ENCODE measurements at regions not wholly inside any gene's neighbourhood (a gene's known extent, or its start where the extent isn't known, plus 50 kb on each side); places are given as distances from the start of the nearest gene placed in this dataset.
"Not testable (repeated sequence)": the region's sequence is repeated elsewhere in the genome, so short reads cannot be mapped to it uniquely, and the experiment has no call there.

DNA sequence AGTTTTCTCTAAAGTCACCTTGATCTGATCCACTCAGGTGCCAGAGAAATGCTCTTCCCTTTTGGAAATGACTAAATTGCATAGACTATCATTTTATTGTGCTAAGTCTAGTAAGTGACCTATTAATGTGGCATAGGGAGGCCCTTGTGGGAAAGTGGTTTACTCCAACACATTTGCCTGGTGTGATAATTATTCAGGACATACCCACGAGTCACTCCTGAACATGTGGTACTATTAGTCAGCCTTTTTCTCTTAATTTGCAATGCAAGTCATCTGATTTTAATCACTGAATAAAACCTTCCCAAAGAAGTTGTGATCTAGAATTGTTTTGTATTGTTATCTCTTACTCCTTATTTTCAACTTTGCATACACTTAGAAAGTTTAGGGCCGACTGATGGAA is 148.7 kb downstream of the OR4C45 start (continued):
- TF ChIP-seq, protein P1, sequence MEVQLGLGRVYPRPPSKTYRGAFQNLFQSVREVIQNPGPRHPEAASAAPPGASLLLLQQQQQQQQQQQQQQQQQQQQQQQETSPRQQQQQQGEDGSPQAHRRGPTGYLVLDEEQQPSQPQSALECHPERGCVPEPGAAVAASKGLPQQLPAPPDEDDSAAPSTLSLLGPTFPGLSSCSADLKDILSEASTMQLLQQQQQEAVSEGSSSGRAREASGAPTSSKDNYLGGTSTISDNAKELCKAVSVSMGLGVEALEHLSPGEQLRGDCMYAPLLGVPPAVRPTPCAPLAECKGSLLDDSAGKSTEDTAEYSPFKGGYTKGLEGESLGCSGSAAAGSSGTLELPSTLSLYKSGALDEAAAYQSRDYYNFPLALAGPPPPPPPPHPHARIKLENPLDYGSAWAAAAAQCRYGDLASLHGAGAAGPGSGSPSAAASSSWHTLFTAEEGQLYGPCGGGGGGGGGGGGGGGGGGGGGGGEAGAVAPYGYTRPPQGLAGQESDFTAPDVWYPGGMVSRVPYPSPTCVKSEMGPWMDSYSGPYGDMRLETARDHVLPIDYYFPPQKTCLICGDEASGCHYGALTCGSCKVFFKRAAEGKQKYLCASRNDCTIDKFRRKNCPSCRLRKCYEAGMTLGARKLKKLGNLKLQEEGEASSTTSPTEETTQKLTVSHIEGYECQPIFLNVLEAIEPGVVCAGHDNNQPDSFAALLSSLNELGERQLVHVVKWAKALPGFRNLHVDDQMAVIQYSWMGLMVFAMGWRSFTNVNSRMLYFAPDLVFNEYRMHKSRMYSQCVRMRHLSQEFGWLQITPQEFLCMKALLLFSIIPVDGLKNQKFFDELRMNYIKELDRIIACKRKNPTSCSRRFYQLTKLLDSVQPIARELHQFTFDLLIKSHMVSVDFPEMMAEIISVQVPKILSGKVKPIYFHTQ (CRISPR knock-in tag; IDR thresholded peaks at IDR 0.05), result no peak
- no peak for TF ChIP-seq JAZF1 (CRISPR knock-in tag; IDR thresholded peaks at IDR 0.05)

DNA sequence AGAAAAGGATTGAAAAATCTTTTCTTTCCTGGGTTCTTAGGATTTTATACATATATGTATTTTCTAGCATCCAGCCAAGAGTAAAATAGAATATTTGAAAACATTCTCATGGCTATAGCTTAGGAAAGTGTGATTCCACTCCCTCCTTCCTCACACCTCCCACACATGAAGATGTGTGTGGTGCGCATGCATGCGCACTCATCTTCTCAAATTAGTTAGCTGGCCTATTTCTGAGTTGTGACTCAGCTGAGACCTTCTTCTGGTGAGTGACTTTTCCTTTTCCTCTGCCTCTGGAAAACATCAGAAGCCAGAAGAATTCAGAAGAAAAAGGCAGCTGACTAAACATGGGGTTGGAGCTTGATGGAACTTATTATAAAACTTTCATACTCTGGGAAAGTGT is 149.8 kb downstream of the OR4C45 start:
- H3K4me1 Mint-ChIP-seq, result no peaks in the 10 kb centered on the region
- ChIA-PET POLR2A (no interaction called here), CTCF (no interaction called here)
- H3K36me3 Mint-ChIP-seq, result peaks cover 60% of the 10 kb centered on the region
- DNase-seq (ENCODE audit: low spot score) (no peak), ATAC-seq (no peak)
- no peak overlapping the region for H3K4me3 Mint-ChIP-seq
- peaks cover 62% of the 10 kb centered on the region for H3K9me3 Mint-ChIP-seq
- no peak overlapping the region for H3K27ac Mint-ChIP-seq
- TF ChIP-seq, protein P2, sequence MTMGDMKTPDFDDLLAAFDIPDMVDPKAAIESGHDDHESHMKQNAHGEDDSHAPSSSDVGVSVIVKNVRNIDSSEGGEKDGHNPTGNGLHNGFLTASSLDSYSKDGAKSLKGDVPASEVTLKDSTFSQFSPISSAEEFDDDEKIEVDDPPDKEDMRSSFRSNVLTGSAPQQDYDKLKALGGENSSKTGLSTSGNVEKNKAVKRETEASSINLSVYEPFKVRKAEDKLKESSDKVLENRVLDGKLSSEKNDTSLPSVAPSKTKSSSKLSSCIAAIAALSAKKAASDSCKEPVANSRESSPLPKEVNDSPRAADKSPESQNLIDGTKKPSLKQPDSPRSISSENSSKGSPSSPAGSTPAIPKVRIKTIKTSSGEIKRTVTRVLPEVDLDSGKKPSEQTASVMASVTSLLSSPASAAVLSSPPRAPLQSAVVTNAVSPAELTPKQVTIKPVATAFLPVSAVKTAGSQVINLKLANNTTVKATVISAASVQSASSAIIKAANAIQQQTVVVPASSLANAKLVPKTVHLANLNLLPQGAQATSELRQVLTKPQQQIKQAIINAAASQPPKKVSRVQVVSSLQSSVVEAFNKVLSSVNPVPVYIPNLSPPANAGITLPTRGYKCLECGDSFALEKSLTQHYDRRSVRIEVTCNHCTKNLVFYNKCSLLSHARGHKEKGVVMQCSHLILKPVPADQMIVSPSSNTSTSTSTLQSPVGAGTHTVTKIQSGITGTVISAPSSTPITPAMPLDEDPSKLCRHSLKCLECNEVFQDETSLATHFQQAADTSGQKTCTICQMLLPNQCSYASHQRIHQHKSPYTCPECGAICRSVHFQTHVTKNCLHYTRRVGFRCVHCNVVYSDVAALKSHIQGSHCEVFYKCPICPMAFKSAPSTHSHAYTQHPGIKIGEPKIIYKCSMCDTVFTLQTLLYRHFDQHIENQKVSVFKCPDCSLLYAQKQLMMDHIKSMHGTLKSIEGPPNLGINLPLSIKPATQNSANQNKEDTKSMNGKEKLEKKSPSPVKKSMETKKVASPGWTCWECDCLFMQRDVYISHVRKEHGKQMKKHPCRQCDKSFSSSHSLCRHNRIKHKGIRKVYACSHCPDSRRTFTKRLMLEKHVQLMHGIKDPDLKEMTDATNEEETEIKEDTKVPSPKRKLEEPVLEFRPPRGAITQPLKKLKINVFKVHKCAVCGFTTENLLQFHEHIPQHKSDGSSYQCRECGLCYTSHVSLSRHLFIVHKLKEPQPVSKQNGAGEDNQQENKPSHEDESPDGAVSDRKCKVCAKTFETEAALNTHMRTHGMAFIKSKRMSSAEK (CRISPR knock-in tag; IDR thresholded peaks at IDR 0.05; ENCODE audit: borderline replicate concordance), result no peak
- TF ChIP-seq, protein P3, sequence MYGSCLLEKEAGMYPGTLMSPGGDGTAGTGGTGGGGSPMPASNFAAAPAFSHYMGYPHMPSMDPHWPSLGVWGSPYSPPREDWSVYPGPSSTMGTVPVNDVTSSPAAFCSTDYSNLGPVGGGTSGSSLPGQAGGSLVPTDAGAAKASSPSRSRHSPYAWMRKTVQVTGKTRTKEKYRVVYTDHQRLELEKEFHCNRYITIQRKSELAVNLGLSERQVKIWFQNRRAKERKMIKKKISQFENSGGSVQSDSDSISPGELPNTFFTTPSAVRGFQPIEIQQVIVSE (CRISPR knock-in tag; IDR thresholded peaks at IDR 0.05; ENCODE audit: borderline replicate concordance), result no peak
- TF ChIP-seq RORB (CRISPR knock-in tag; IDR thresholded peaks at IDR 0.05) (no peak), ZNF219 (CRISPR knock-in tag; IDR thresholded peaks at IDR 0.05; ENCODE audit: borderline replicate concordance) (no peak), RELA (CRISPR knock-in tag; IDR thresholded peaks at IDR 0.05; ENCODE audit: borderline replicate concordance) (no peak), ELF4 (CRISPR knock-in tag; IDR thresholded peaks at IDR 0.05; ENCODE audit: low read depth) (no peak), TEAD4 (CRISPR knock-in tag; IDR thresholded peaks at IDR 0.05) (no peak), GABPB1 (CRISPR knock-in tag; IDR thresholded peaks at IDR 0.05) (no peak), NFYB (CRISPR knock-in tag; conservative IDR thresholded peaks at IDR 0.05; ENCODE audit: low read depth) (no peak)
- TF ChIP-seq, protein P4, sequence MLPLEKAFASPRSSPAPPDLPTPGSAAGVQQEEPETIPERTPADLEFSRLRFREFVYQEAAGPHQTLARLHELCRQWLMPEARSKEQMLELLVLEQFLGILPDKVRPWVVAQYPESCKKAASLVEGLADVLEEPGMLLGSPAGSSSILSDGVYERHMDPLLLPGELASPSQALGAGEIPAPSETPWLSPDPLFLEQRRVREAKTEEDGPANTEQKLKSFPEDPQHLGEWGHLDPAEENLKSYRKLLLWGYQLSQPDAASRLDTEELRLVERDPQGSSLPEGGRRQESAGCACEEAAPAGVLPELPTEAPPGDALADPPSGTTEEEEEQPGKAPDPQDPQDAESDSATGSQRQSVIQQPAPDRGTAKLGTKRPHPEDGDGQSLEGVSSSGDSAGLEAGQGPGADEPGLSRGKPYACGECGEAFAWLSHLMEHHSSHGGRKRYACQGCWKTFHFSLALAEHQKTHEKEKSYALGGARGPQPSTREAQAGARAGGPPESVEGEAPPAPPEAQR (CRISPR knock-in tag; IDR thresholded peaks at IDR 0.05), result no peak
- TF ChIP-seq, protein P5, sequence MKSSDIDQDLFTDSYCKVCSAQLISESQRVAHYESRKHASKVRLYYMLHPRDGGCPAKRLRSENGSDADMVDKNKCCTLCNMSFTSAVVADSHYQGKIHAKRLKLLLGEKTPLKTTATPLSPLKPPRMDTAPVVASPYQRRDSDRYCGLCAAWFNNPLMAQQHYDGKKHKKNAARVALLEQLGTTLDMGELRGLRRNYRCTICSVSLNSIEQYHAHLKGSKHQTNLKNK (CRISPR knock-in tag; IDR thresholded peaks at IDR 0.05), result no peak
- TF ChIP-seq, protein P6, sequence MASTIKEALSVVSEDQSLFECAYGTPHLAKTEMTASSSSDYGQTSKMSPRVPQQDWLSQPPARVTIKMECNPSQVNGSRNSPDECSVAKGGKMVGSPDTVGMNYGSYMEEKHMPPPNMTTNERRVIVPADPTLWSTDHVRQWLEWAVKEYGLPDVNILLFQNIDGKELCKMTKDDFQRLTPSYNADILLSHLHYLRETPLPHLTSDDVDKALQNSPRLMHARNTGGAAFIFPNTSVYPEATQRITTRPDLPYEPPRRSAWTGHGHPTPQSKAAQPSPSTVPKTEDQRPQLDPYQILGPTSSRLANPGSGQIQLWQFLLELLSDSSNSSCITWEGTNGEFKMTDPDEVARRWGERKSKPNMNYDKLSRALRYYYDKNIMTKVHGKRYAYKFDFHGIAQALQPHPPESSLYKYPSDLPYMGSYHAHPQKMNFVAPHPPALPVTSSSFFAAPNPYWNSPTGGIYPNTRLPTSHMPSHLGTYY (CRISPR knock-in tag; IDR thresholded peaks at IDR 0.05), result no peak
- TF ChIP-seq, protein P7, sequence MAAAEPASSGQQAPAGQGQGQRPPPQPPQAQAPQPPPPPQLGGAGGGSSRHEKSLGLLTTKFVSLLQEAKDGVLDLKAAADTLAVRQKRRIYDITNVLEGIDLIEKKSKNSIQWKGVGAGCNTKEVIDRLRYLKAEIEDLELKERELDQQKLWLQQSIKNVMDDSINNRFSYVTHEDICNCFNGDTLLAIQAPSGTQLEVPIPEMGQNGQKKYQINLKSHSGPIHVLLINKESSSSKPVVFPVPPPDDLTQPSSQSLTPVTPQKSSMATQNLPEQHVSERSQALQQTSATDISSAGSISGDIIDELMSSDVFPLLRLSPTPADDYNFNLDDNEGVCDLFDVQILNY (CRISPR knock-in tag; IDR thresholded peaks at IDR 0.05), result no peak
- TF ChIP-seq, protein P8, sequence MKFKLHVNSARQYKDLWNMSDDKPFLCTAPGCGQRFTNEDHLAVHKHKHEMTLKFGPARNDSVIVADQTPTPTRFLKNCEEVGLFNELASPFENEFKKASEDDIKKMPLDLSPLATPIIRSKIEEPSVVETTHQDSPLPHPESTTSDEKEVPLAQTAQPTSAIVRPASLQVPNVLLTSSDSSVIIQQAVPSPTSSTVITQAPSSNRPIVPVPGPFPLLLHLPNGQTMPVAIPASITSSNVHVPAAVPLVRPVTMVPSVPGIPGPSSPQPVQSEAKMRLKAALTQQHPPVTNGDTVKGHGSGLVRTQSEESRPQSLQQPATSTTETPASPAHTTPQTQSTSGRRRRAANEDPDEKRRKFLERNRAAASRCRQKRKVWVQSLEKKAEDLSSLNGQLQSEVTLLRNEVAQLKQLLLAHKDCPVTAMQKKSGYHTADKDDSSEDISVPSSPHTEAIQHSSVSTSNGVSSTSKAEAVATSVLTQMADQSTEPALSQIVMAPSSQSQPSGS (CRISPR knock-in tag; IDR thresholded peaks at IDR 0.05; ENCODE audit: borderline replicate concordance, low read depth), result no peak
- TF ChIP-seq, protein P9, sequence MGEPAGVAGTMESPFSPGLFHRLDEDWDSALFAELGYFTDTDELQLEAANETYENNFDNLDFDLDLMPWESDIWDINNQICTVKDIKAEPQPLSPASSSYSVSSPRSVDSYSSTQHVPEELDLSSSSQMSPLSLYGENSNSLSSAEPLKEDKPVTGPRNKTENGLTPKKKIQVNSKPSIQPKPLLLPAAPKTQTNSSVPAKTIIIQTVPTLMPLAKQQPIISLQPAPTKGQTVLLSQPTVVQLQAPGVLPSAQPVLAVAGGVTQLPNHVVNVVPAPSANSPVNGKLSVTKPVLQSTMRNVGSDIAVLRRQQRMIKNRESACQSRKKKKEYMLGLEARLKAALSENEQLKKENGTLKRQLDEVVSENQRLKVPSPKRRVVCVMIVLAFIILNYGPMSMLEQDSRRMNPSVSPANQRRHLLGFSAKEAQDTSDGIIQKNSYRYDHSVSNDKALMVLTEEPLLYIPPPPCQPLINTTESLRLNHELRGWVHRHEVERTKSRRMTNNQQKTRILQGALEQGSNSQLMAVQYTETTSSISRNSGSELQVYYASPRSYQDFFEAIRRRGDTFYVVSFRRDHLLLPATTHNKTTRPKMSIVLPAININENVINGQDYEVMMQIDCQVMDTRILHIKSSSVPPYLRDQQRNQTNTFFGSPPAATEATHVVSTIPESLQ (CRISPR knock-in tag; IDR thresholded peaks at IDR 0.05), result no peak
- peaks cover 22% of the 10 kb centered on the region for H3K27me3 Mint-ChIP-seq (ENCODE audit: low read depth)

DNA sequence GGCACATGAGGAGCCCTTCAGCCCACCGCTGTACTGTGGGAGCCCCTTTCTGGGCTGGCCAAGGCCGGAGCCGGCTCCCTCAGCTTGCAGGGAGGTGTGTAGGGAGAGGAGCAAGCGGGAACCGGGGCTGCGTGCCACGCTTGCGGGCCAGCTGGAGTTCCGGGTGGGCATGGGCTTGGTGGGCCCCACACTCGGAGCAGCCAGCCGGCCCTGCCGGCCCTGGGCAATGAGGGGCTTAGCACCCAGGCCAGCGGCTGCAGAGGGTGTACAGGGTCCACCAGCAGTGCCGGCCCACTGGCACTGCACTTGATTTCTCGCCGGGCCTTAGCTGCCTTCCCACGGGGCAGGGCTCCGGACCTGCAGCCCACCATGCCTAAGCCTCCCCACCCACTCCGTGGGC is 150.5 kb downstream of the OR4C45 start:
- H3K27ac Mint-ChIP-seq; ATAC-seq; POLR2A ChIA-PET; CTCF ChIA-PET; H3K4me3 Mint-ChIP-seq; H3K4me1 Mint-ChIP-seq; DNase-seq (ENCODE audit: low spot score): not testable (repeated sequence)
- Mint-ChIP-seq H3K27me3 (ENCODE audit: low read depth) (peaks cover 22% of the 10 kb centered on the region), H3K36me3 (peaks cover 65% of the 10 kb centered on the region), H3K9me3 (peaks cover 66% of the 10 kb centered on the region)
